ENCODE measurements at regions not wholly inside any gene's neighbourhood (a gene's known extent, or its start where the extent isn't known, plus 50 kb on each side); places are given as distances from the start of the nearest gene placed in this dataset.

DNA sequence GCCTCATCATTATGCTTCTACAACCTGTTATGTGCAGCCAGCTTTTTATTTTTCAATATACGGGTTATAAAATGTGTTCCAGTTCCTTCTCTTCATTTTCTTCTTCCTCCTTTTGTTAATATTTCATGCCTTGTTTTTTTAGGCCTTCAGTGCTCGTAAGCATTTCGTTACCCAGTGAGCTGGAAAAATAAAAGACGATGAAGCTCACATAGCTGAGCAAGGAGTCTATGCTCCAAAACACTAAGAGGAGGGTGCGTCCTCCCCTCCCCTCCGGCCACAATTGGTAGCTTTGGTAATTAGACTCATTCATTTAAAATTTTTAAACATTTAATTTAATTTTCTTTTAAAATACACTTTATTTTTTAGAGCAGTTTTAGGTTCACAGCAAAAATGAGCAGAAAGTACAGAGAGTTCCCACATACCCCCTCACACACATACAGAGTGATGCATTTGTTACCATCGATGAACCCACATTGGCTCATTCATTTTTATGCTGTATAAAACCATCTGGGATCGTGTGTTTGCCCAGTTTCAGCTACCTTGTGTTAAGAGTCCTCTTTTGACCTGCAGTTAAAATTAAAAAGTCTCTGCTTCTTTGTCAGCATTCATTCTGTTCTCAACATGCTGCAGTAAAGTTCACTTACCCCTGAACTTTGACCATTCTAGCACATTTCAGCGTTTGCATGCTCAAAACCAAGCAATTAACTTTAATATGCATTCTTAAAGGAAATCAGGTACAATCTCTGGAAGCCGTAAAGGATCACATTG, 223.9 kb downstream of the LACC1 start:
- intact Hi-C loops (cut with micrococcal nuclease; ENCODE audit: unreplicated experiment), result no loop called here
- POLR2A ChIA-PET, result no interaction called here

DNA sequence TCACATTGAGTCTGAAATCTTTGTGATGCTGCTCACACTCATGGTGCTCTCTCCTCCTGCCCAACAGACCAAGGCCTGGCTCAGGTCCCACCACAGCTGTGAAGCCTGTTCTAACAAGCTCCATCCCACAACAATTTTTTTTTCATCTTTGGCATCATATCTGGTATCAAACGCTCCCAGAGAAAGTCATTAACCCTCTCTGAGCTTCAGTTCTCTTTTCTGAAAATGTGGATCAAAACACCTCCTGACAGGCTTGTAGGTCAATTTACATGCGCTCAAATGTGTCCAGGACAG, 224.4 kb downstream of the LACC1 start:
- no peak for DNase-seq
- Histone ChIP-seq H3K36me3 (ENCODE audit: control insufficient read depth, insufficient read depth, low read length) (no peaks in the 10 kb centered on the region), H3K27me3 (replicated peaks; ENCODE audit: control insufficient read depth, insufficient read depth, low read length) (no peaks in the 10 kb centered on the region), H3K4me3 (ENCODE audit: low read depth, low read length) (no peak overlapping the region), H3K4me1 (peaks cover 19% of the 10 kb centered on the region), H3K9me3 (peaks cover 13% of the 10 kb centered on the region)
- Mint-ChIP-seq H3K27me3 (ENCODE audit: insufficient read depth, unreplicated experiment) (no peaks in the 10 kb centered on the region), H3K27ac (ENCODE audit: unreplicated experiment) (no peak overlapping the region), H3K9me3 (ENCODE audit: unreplicated experiment) (peaks cover 28% of the 10 kb centered on the region), H3K4me3 (ENCODE audit: unreplicated experiment) (no peak overlapping the region), H3K4me1 (ENCODE audit: low read depth, unreplicated experiment) (peaks cover 25% of the 10 kb centered on the region), H3K36me3 (ENCODE audit: insufficient read depth, unreplicated experiment) (no peaks in the 10 kb centered on the region)
- CTCF ChIA-PET, result no interaction called here
- TF ChIP-seq, protein P1, sequence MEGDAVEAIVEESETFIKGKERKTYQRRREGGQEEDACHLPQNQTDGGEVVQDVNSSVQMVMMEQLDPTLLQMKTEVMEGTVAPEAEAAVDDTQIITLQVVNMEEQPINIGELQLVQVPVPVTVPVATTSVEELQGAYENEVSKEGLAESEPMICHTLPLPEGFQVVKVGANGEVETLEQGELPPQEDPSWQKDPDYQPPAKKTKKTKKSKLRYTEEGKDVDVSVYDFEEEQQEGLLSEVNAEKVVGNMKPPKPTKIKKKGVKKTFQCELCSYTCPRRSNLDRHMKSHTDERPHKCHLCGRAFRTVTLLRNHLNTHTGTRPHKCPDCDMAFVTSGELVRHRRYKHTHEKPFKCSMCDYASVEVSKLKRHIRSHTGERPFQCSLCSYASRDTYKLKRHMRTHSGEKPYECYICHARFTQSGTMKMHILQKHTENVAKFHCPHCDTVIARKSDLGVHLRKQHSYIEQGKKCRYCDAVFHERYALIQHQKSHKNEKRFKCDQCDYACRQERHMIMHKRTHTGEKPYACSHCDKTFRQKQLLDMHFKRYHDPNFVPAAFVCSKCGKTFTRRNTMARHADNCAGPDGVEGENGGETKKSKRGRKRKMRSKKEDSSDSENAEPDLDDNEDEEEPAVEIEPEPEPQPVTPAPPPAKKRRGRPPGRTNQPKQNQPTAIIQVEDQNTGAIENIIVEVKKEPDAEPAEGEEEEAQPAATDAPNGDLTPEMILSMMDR (IDR thresholded peaks at IDR 0.05; ENCODE audit: insufficient read depth in 1 of 2, low read depth in 1 of 2, low read length in 1 of 2, severe bottlenecking in 1 of 2, unreplicated experiment in 1 of 2), result no peak
- intact Hi-C loops (cut with micrococcal nuclease; ENCODE audit: unreplicated experiment), result no loop called here
- BruUV-seq (replicated peaks), result no TSS peak
- POLR2A ChIA-PET, result no interaction called here

More for the DNA sequence above, 223.9 kb downstream of the LACC1 start:
- CTCF ChIA-PET, result no interaction called here
- BruUV-seq (replicated peaks), result no TSS peak
- Histone ChIP-seq H3K4me1 (peaks cover 14% of the 10 kb centered on the region), H3K4me3 (ENCODE audit: low read depth, low read length) (no peak overlapping the region), H3K9me3 (peaks cover 13% of the 10 kb centered on the region), H3K27me3 (replicated peaks; ENCODE audit: control insufficient read depth, insufficient read depth, low read length) (no peaks in the 10 kb centered on the region), H3K36me3 (ENCODE audit: control insufficient read depth, insufficient read depth, low read length) (no peaks in the 10 kb centered on the region)
- DNase-seq, result no peak
- Mint-ChIP-seq H3K4me1 (ENCODE audit: low read depth, unreplicated experiment) (peaks cover 20% of the 10 kb centered on the region), H3K9me3 (ENCODE audit: unreplicated experiment) (peaks cover 28% of the 10 kb centered on the region), H3K27me3 (ENCODE audit: insufficient read depth, unreplicated experiment) (no peaks in the 10 kb centered on the region), H3K27ac (ENCODE audit: unreplicated experiment) (no peak overlapping the region), H3K36me3 (ENCODE audit: insufficient read depth, unreplicated experiment) (no peaks in the 10 kb centered on the region), H3K4me3 (ENCODE audit: unreplicated experiment) (no peak overlapping the region)
- TF ChIP-seq, protein P1 (IDR thresholded peaks at IDR 0.05; ENCODE audit: insufficient read depth in 1 of 2, low read depth in 1 of 2, low read length in 1 of 2, severe bottlenecking in 1 of 2, unreplicated experiment in 1 of 2), result no peak

DNA sequence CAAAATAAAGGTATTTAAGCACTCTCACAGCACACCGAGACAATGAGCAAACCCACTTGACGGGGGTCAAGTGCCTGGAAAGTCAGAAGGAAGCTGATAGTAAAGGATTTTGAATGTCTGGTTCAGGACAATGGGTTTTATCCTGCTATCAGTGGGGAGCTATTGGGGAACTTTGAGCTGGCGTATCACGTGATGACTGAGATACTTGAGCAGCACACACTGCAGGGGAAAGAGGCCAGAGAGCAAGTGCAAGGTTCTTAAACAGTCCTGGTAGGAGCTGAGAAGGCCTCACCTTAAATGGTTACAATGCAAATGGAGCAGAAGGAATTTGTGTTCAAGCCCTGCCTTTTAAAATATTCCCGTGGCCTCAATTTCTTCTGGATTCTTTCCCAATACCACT, 225.3 kb downstream of the LACC1 start:
- Histone ChIP-seq H3K27me3 (replicated peaks; ENCODE audit: control insufficient read depth, insufficient read depth, low read length) (no peaks in the 10 kb centered on the region), H3K4me1 (peaks cover 23% of the 10 kb centered on the region), H3K9me3 (peaks cover 13% of the 10 kb centered on the region), H3K36me3 (ENCODE audit: control insufficient read depth, insufficient read depth, low read length) (no peaks in the 10 kb centered on the region), H3K4me3 (ENCODE audit: low read depth, low read length) (no peak overlapping the region)
- Mint-ChIP-seq H3K27me3 (ENCODE audit: insufficient read depth, unreplicated experiment) (no peaks in the 10 kb centered on the region), H3K9me3 (ENCODE audit: unreplicated experiment) (peaks cover 23% of the 10 kb centered on the region), H3K36me3 (ENCODE audit: insufficient read depth, unreplicated experiment) (no peaks in the 10 kb centered on the region), H3K4me3 (ENCODE audit: unreplicated experiment) (no peak overlapping the region), H3K27ac (ENCODE audit: unreplicated experiment) (no peak overlapping the region), H3K4me1 (ENCODE audit: low read depth, unreplicated experiment) (peaks cover 30% of the 10 kb centered on the region)
- ChIA-PET POLR2A (no interaction called here), CTCF (no interaction called here)
- intact Hi-C loops (cut with micrococcal nuclease; ENCODE audit: unreplicated experiment), result no loop called here
- no peak for DNase-seq
- BruUV-seq (replicated peaks), result no TSS peak
- TF ChIP-seq, protein P1 (IDR thresholded peaks at IDR 0.05; ENCODE audit: insufficient read depth in 1 of 2, low read depth in 1 of 2, low read length in 1 of 2, severe bottlenecking in 1 of 2, unreplicated experiment in 1 of 2), result no peak

Data from Caco-2 (cell line).